NB4 (cell line): ENCODE measurements at regions not wholly inside any gene's neighbourhood (a gene's known extent, or its start where the extent isn't known, plus 50 kb on each side); places are given as distances from the start of the nearest gene placed in this dataset.

Experiments used
- MAX ChIP-seq: IDR thresholded peaks from 2 replicates; pipeline ENCODE4 v1.6.1; 2011; ENCODE audit warnings: low read depth, low read length
- MYC ChIP-seq: IDR thresholded peaks from 2 replicates; pipeline ENCODE4 v1.6.1; 2011; ENCODE audit warnings: low read depth, low read length
- POLR2A ChIP-seq: IDR thresholded peaks from 2 replicates; pipeline ENCODE4 v1.6.1; 2011; ENCODE audit warnings: mild to moderate bottlenecking; ENCODE audit not compliant: insufficient read length; ENCODE audit errors: extremely low read depth
- TF ChIP-seq, protein P1 (sequence below): IDR thresholded peaks from one replicate; pipeline ENCODE4 v1.5.1; 2012; ENCODE audit warnings: low read depth, low read length

GRCh38 chr1:115165776-115166175, 76.5 kb upstream of the TSPAN2 start:
- TF ChIP-seq, protein P1, sequence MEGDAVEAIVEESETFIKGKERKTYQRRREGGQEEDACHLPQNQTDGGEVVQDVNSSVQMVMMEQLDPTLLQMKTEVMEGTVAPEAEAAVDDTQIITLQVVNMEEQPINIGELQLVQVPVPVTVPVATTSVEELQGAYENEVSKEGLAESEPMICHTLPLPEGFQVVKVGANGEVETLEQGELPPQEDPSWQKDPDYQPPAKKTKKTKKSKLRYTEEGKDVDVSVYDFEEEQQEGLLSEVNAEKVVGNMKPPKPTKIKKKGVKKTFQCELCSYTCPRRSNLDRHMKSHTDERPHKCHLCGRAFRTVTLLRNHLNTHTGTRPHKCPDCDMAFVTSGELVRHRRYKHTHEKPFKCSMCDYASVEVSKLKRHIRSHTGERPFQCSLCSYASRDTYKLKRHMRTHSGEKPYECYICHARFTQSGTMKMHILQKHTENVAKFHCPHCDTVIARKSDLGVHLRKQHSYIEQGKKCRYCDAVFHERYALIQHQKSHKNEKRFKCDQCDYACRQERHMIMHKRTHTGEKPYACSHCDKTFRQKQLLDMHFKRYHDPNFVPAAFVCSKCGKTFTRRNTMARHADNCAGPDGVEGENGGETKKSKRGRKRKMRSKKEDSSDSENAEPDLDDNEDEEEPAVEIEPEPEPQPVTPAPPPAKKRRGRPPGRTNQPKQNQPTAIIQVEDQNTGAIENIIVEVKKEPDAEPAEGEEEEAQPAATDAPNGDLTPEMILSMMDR, result no peak
- no peak for TF ChIP-seq POLR2A
- no peak for TF ChIP-seq MYC
- TF ChIP-seq MAX, result no peak
